ENCODE measurements at regions not wholly inside any gene's neighbourhood (a gene's known extent, or its start where the extent isn't known, plus 50 kb on each side); places are given as distances from the start of the nearest gene placed in this dataset.
"Not testable (repeated sequence)": the region's sequence is repeated elsewhere in the genome, so short reads cannot be mapped to it uniquely, and the experiment has no call there.

GRCh38 chr10:28993056-28993455 is 295.8 kb upstream of the LYZL1 start:
- Mint-ChIP-seq H3K4me3 (ENCODE audit: low read depth) (no peak overlapping the region), H3K27me3 (no peaks in the 10 kb centered on the region), H3K27ac (no peak overlapping the region), H3K36me3 (ENCODE audit: insufficient read depth) (peaks cover 1% of the 10 kb centered on the region), H3K9me3 (ENCODE audit: low read depth) (peaks cover 7% of the 10 kb centered on the region), H3K4me1 (ENCODE audit: low read depth) (peaks cover 11% of the 10 kb centered on the region)
- TF ChIP-seq CTCF (IDR thresholded peaks at IDR 0.05; ENCODE audit: unreplicated experiment), result no peak
- DNase-seq (ENCODE audit: low spot score, unreplicated experiment), result no peak

- Mint-ChIP-seq H3K27ac (no peak overlapping the region), H3K36me3 (ENCODE audit: insufficient read depth) (peaks cover 1% of the 10 kb centered on the region), H3K9me3 (ENCODE audit: low read depth) (peaks cover 7% of the 10 kb centered on the region), H3K4me3 (ENCODE audit: low read depth) (no peak overlapping the region), H3K4me1 (ENCODE audit: low read depth) (peaks cover 14% of the 10 kb centered on the region), H3K27me3 (no peaks in the 10 kb centered on the region)
- no peak for DNase-seq (ENCODE audit: low spot score, unreplicated experiment)
- TF ChIP-seq CTCF (IDR thresholded peaks at IDR 0.05; ENCODE audit: unreplicated experiment), result no peak
Observed at GRCh38 chr10:28993861-28994260, 295.0 kb upstream of the LYZL1 start.

GRCh38 chr10:28994802-28995201 is 294.1 kb upstream of the LYZL1 start:
- not testable (repeated sequence) for H3K4me3 Mint-ChIP-seq (ENCODE audit: low read depth); H3K36me3 Mint-ChIP-seq (ENCODE audit: insufficient read depth); H3K9me3 Mint-ChIP-seq (ENCODE audit: low read depth); H3K27me3 Mint-ChIP-seq; H3K27ac Mint-ChIP-seq; DNase-seq (ENCODE audit: low spot score, unreplicated experiment)
- peaks cover 16% of the 10 kb centered on the region for H3K4me1 Mint-ChIP-seq (ENCODE audit: low read depth)

GRCh38 chr10:28995497-28995896 is 293.4 kb upstream of the LYZL1 start:
- H3K4me1 Mint-ChIP-seq (ENCODE audit: low read depth), result peaks cover 16% of the 10 kb centered on the region
- H3K4me3 Mint-ChIP-seq (ENCODE audit: low read depth), result no peak overlapping the region
- H3K9me3 Mint-ChIP-seq (ENCODE audit: low read depth), result peaks cover 7% of the 10 kb centered on the region
- no peaks in the 10 kb centered on the region for H3K27me3 Mint-ChIP-seq
- no peak for DNase-seq (ENCODE audit: low spot score, unreplicated experiment)
- TF ChIP-seq CTCF (IDR thresholded peaks at IDR 0.05; ENCODE audit: unreplicated experiment), result no peak
- peaks cover 1% of the 10 kb centered on the region for H3K36me3 Mint-ChIP-seq (ENCODE audit: insufficient read depth)
- no peak overlapping the region for H3K27ac Mint-ChIP-seq

GRCh38 chr10:28996345-28996744 is 292.5 kb upstream of the LYZL1 start:
- peaks cover 7% of the 10 kb centered on the region for H3K9me3 Mint-ChIP-seq (ENCODE audit: low read depth)
- H3K4me1 Mint-ChIP-seq (ENCODE audit: low read depth), result peaks cover 13% of the 10 kb centered on the region
- H3K36me3 Mint-ChIP-seq (ENCODE audit: insufficient read depth), result peaks cover 1% of the 10 kb centered on the region
- H3K27ac Mint-ChIP-seq, result no peak overlapping the region
- H3K27me3 Mint-ChIP-seq, result no peaks in the 10 kb centered on the region
- no peak overlapping the region for H3K4me3 Mint-ChIP-seq (ENCODE audit: low read depth)
- no peak for DNase-seq (ENCODE audit: low spot score, unreplicated experiment)
- TF ChIP-seq CTCF (IDR thresholded peaks at IDR 0.05; ENCODE audit: unreplicated experiment), result no peak

- Mint-ChIP-seq H3K27me3 (no peaks in the 10 kb centered on the region), H3K4me3 (ENCODE audit: low read depth) (no peak overlapping the region), H3K27ac (peak overlapping the region; percentile 7), H3K36me3 (ENCODE audit: insufficient read depth) (peaks cover 1% of the 10 kb centered on the region), H3K9me3 (ENCODE audit: low read depth) (peaks cover 7% of the 10 kb centered on the region), H3K4me1 (ENCODE audit: low read depth) (peaks cover 11% of the 10 kb centered on the region)
- TF ChIP-seq CTCF (IDR thresholded peaks at IDR 0.05; ENCODE audit: unreplicated experiment), result no peak
- no peak for DNase-seq (ENCODE audit: low spot score, unreplicated experiment)
Observed at GRCh38 chr10:28996947-28997551, 291.8 kb upstream of the LYZL1 start.

Measured in progenitor cell of endocrine pancreas (in vitro differentiated cells).